Immature natural killer cell (primary cell): ENCODE measurements at regions not wholly inside any gene's neighbourhood (a gene's known extent, or its start where the extent isn't known, plus 50 kb on each side); places are given as distances from the start of the nearest gene placed in this dataset.

ENCODE experiments used
- DNase-seq, 3 donors: peaks; one replicate each; pipeline ENCODE4 v3.0.0; 2022; ENCODE audit warnings: mixed read lengths in 1 of 3
- H3K27ac Mint-ChIP-seq, 6 donors: one replicate each; pipeline ENCODE4 v1.8.0; 2020; ENCODE audit warnings: mixed read lengths in 6 of 6, mild to moderate bottlenecking in 5 of 6, inconsistent platforms in 4 of 6, moderate library complexity in 3 of 6
- H3K27me3 Mint-ChIP-seq, 3 donors: one replicate each; pipeline ENCODE4 v1.8.0; 2020 to 2021; ENCODE audit warnings: low read depth in 3 of 3, mild to moderate bottlenecking in 3 of 3, mixed read lengths in 3 of 3, moderate library complexity in 3 of 3, inconsistent platforms in 1 of 3
- H3K36me3 Mint-ChIP-seq, 3 donors: one replicate each; pipeline ENCODE4 v1.8.0; 2020; ENCODE audit warnings: mixed read lengths in 3 of 3, inconsistent platforms in 2 of 3, mild to moderate bottlenecking in 2 of 3
- H3K4me1 Mint-ChIP-seq, 2 donors: one replicate each; pipeline ENCODE4 v1.8.0; 2020; ENCODE audit warnings: inconsistent platforms in 2 of 2, mild to moderate bottlenecking in 2 of 2, mixed read lengths in 2 of 2, moderate library complexity in 1 of 2
- H3K4me3 Mint-ChIP-seq, 5 donors: one replicate each; pipeline ENCODE4 v1.8.0; 2020; ENCODE audit warnings: mild to moderate bottlenecking in 5 of 5, mixed read lengths in 5 of 5, inconsistent platforms in 3 of 5, moderate library complexity in 3 of 5
- H3K9me3 Mint-ChIP-seq, 6 donors: one replicate each; pipeline ENCODE4 v1.8.0; 2020; ENCODE audit warnings: mild to moderate bottlenecking in 6 of 6, mixed read lengths in 6 of 6, inconsistent platforms in 4 of 6, moderate library complexity in 3 of 6

DNA sequence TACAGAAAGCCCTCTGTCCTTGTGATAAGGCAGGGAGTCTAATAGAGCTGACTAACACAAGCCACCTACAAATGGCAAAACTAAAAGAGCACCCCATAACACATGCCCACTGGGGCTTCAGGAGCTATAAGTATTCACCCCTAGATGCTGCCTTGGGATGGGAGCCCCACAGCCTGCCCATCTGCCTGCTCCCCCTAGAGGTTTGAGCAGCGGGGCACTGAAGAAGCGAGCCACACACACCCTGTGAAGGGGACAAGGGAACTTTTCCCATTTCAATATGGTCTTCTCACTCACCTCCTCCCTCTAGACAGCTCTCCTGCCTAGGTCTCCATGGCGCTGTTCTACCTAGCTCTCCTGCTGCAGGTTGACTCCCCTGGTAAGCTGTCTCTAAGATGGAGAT, 261.0 kb downstream of the SHQ1 start:
- no peak for DNase-seq
- Mint-ChIP-seq H3K27me3 (peaks cover 0 to 2% (median 2%) of the 10 kb centered on the region in 3 donors), H3K9me3 (no peaks in the 10 kb centered on the region), H3K4me3 (no peak overlapping the region), H3K36me3 (no peaks in the 10 kb centered on the region), H3K27ac (no peak overlapping the region), H3K4me1 (no peaks in the 10 kb centered on the region)

DNA sequence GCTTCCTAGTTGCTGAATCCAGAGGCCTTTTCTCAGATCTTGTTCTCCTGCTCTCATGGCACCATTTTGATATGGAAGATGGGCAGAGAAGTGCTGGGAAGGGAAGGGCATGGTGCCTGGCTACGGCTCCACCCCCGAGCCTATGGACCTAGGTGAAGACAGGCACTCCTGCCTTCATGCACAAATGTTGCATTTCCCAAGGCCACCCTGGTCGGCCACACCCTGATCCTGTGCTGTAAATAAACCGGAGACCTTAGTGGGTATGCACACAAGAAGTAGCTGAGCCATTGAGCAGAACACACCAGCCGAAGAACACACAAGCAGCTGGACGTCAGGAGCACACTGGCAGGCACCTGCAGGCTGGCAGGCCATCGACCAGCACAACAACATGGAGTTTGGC, 261.6 kb downstream of the SHQ1 start:
- H3K4me3 Mint-ChIP-seq, result no peak overlapping the region
- H3K36me3 Mint-ChIP-seq, result no peaks in the 10 kb centered on the region

DNA sequence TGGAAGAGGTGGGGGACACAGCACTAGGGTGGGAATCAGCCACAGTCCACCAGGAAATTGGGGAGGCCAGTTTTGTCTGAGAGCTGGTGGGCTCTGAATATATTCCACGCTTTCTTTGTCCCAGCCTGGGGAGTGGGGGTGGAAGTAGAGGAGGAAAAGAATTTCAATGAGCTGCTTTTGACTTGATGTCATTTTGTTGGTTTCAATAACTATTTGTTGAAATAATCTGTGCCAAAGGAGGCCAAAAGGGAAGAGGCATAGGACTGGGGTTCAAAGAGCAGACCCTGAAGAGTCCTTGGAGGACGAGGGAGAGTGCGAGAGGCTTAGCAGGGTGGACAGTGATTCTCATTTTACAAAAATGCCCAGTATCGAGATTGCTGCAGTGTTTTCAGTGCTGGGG, 262.3 kb downstream of the SHQ1 start:
- peaks cover 0 to 2% (median 2%) of the 10 kb centered on the region in 3 donors for H3K27me3 Mint-ChIP-seq
- H3K4me3 Mint-ChIP-seq, result no peak overlapping the region
- DNase-seq, result no peak
- no peaks in the 10 kb centered on the region for H3K9me3 Mint-ChIP-seq
- H3K4me1 Mint-ChIP-seq, result no peaks in the 10 kb centered on the region
- no peak overlapping the region for H3K27ac Mint-ChIP-seq
- no peaks in the 10 kb centered on the region for H3K36me3 Mint-ChIP-seq

More for the DNA sequence above, 261.6 kb downstream of the SHQ1 start:
- H3K27me3 Mint-ChIP-seq, result peaks cover 0 to 2% (median 2%) of the 10 kb centered on the region in 3 donors
- no peak overlapping the region for H3K27ac Mint-ChIP-seq
- no peaks in the 10 kb centered on the region for H3K4me1 Mint-ChIP-seq
- no peak for DNase-seq
- no peaks in the 10 kb centered on the region for H3K9me3 Mint-ChIP-seq

DNA sequence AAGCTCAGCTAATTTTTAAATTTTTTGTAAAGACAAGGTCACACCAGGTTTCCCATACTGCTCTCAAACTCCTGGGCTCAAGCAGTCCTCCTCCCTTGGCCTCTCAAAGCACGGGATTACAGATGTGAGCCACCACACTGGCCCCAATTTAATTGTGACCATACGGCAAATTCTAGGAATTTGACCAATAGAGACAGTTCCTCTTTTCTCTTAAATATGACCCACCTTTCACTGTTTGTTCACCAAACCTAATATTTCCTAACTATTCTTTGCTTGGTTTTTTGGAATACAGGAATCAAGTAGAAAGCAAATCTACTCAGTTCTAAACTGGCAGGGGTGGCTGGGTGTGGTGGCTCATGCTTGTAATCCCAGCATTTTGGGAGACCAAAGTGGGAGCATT, 264.0 kb downstream of the SHQ1 start:
- no peaks in the 10 kb centered on the region for H3K36me3 Mint-ChIP-seq
- H3K4me3 Mint-ChIP-seq, result no peak overlapping the region
- H3K4me1 Mint-ChIP-seq, result no peaks in the 10 kb centered on the region
- H3K27me3 Mint-ChIP-seq, result peaks cover 0 to 2% (median 2%) of the 10 kb centered on the region in 3 donors
- no peak overlapping the region for H3K27ac Mint-ChIP-seq
- no peak for DNase-seq
- H3K9me3 Mint-ChIP-seq, result no peaks in the 10 kb centered on the region

DNA sequence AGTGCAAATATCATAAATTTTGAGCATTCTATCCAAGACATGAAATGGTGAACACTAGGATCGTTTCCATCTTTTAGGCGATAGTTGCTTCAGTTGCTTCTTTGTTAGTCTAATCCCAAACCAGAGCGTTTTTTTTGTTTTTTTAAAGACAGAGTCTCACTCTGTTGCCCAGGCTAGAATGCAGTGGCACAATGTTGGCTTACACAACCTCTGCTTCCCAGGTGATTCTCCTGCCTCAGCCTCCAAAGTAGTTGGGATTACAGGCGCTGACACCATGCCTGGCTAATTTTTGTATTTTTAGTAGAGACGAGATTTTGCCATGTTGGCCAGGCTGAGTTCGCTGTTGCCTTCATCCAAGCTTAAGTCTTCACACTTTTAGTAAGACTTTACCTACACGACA, 265.3 kb downstream of the SHQ1 start:
- Mint-ChIP-seq H3K4me3 (no peak overlapping the region), H3K36me3 (no peaks in the 10 kb centered on the region), H3K27ac (no peak overlapping the region)

DNA sequence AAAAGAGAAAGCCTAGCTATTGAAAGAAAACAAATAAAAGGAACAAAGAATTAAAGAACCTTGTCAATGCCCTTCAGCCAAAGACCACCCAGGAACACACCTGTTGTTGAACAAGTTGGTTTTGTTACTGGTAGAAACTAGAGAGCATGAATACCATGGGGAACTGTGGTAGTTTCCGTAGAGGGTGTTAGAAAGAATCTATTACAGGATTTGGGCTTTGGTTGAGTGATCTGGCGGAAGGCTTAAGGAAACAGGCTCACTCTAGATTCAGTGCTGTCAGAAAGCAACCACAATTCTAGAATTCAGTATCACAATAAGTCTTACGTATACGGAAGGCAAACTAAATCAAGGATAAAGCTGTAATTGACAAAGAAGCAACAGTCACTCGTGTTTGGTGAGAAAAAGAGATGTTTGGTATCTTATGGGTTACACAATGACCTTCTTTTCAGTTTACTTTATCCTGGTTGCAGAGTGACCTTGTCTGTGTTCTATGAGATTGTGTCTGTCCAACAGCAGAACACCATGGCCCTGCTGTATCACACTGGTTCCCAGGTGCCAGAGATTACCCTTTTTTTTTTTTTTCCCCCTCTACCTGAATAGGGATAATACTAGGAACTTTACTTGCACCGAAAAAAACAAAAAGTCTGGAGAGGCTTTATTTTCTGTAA, 265.9 kb downstream of the SHQ1 start:
- Mint-ChIP-seq H3K4me3 (no peak overlapping the region), H3K27ac (no peak overlapping the region), H3K36me3 (no peaks in the 10 kb centered on the region), H3K9me3 (no peaks in the 10 kb centered on the region), H3K4me1 (no peaks in the 10 kb centered on the region), H3K27me3 (peaks cover 0 to 2% (median 2%) of the 10 kb centered on the region in 3 donors)
- no peak for DNase-seq

More for the DNA sequence above, 265.3 kb downstream of the SHQ1 start:
- no peaks in the 10 kb centered on the region for H3K4me1 Mint-ChIP-seq
- DNase-seq, result no peak
- H3K27me3 Mint-ChIP-seq, result peaks cover 0 to 2% (median 2%) of the 10 kb centered on the region in 3 donors
- no peaks in the 10 kb centered on the region for H3K9me3 Mint-ChIP-seq

DNA sequence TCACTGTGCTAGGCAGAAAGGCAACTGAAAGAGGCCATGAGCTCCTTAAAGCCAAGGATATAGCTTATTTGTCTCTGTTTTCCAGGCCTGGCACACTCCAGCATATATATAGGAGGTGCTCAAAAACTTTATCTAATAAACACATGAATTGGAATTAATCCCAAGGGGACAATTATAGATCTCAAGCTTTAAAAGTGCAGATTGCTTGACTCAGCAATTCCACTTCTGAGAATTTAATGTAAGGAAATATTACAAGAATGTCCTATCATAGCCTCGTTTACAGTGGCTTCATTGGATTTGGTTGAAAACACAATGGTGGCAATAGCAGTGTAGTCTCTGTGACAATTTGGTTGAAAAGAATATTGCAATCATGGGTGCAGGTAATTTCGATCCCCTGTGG, 267.3 kb downstream of the SHQ1 start:
- Mint-ChIP-seq H3K27me3 (peaks cover 0 to 2% (median under 1%) of the 10 kb centered on the region in 3 donors), H3K9me3 (no peaks in the 10 kb centered on the region), H3K27ac (no peak overlapping the region), H3K4me1 (no peaks in the 10 kb centered on the region), H3K4me3 (no peak overlapping the region), H3K36me3 (no peaks in the 10 kb centered on the region)
- DNase-seq, result no peak

DNA sequence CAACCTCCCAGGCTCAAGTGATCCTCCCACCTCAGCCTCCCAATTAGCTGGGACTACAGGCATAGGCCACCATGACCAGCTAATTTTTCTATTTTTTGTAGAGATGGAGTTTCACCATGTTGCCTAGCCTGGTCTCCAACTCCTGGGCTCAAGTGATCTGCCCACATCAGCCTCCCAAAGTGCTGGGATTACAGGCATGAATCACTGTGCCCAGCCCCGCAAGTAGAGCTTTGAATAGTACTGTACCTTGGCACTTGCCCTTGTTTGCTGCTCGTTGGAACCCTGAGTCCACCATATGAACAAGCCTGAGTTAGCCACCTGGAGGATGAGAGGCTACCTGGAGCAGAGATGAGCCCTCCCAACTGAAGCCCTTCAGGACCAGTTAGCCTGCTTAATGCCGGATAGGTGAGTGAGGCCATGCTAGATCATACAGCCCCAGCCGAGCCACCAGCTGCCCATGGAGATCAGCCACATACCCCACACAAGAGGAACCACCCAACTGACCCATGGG, 267.9 kb downstream of the SHQ1 start:
- H3K27ac Mint-ChIP-seq, result no peak overlapping the region
- H3K9me3 Mint-ChIP-seq, result no peaks in the 10 kb centered on the region
- H3K4me1 Mint-ChIP-seq, result no peaks in the 10 kb centered on the region
- no peak for DNase-seq
- H3K36me3 Mint-ChIP-seq, result no peaks in the 10 kb centered on the region
- peaks cover 0 to 2% (median 0%) of the 10 kb centered on the region in 3 donors for H3K27me3 Mint-ChIP-seq
- no peak overlapping the region for H3K4me3 Mint-ChIP-seq

DNA sequence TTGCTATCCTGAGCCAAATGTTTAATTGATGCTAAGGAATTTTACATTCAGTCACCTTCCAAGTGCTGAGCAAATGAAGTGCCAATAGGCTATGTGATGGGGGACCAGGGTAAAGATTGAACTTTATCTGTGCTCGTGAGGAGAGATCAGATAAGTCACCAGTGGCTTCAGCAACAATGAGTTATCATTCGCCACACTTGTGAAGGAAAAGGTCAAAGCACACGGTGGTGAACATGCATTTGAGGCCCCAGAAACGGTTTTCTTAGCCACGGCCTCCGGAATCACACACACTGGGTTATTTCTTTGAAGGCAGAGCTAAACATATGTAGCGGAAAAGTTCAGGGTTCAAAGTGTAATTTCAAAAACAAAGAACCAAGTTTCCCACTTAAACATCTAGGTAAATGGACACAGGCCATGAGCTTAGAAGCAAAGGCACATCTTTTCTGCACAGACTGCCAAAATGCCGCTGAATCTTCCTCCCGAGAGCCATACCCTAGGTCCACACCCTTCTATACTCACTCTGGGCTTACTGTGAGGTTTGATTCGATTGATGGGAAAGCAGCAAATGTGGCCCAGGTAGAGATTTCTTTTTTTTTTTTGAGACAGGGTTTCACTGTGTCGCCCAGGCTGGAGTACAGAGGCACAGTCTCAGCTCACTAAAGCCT, 268.5 kb downstream of the SHQ1 start:
- Mint-ChIP-seq H3K36me3 (no peaks in the 10 kb centered on the region), H3K9me3 (no peaks in the 10 kb centered on the region), H3K4me1 (no peaks in the 10 kb centered on the region), H3K27me3 (no peaks in the 10 kb centered on the region), H3K4me3 (no peak overlapping the region), H3K27ac (no peak overlapping the region)
- no peak for DNase-seq

DNA sequence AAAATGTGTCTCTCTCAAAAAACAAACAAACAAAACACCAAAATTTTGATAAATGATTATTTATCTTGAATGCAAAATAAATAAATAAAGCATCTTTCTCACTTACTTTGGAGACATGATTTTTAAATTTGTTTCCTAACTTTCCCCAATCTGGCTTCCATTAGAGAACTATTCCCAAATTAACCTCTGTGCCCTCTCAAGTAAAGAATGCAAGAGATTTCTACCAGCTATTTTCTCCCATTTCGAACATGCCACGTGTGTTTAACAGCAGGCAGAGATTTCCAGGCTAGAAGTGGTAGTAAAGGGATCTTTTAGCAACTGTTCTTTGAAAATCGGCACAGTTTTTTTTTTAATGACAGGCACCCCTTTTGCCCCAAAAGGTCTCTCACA, 269.1 kb downstream of the SHQ1 start:
- H3K27me3 Mint-ChIP-seq, result no peaks in the 10 kb centered on the region
- no peak overlapping the region for H3K4me3 Mint-ChIP-seq
- no peaks in the 10 kb centered on the region for H3K4me1 Mint-ChIP-seq
- no peak for DNase-seq
- H3K36me3 Mint-ChIP-seq, result no peaks in the 10 kb centered on the region
- H3K9me3 Mint-ChIP-seq, result no peaks in the 10 kb centered on the region
- H3K27ac Mint-ChIP-seq, result no peak overlapping the region

DNA sequence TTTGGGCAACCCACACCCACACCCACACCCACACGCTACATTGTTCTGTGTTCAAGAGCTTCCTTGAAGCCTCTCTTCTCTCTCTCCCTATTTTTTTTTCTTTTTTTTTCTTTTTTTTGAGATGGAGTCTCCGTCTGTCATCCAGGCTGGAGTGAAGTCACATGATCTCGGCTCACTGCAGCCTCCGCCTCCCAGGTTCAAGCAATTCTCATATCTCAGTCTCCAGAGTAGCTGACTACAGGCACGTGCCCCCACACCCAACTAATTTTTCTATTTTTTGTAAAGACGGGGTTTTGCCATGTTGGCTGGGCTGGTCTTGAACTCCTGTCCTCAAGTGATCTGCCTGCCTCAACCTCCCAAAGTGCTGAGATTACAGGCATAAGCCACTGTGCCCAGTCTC, 271.1 kb downstream of the SHQ1 start:
- no peaks in the 10 kb centered on the region for H3K36me3 Mint-ChIP-seq
- no peak overlapping the region for H3K27ac Mint-ChIP-seq
- H3K4me1 Mint-ChIP-seq, result no peaks in the 10 kb centered on the region
- no peak overlapping the region for H3K4me3 Mint-ChIP-seq
- H3K27me3 Mint-ChIP-seq, result peaks cover 0 to 2% (median 0%) of the 10 kb centered on the region in 3 donors
- H3K9me3 Mint-ChIP-seq, result no peaks in the 10 kb centered on the region
- no peak for DNase-seq

DNA sequence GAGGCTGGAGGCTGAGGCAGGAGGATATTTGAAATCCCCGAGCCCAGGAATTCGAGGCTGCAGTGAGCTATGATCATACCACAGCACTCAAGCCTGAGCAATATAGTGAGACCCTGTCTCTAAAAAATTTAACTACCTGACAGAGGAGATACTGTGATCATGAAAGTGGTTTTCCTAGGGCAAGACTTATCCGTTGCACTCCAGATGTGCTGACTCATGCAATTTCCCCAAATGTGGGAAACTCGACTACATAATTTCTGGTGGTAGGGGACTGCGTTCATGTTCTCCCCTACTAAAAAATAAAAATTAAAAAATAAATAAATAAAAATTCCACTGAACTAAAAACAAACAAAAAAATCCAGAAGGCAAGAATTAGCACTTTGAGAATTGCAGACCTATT, 271.7 kb downstream of the SHQ1 start:
- Mint-ChIP-seq H3K4me3 (no peak overlapping the region), H3K36me3 (no peaks in the 10 kb centered on the region), H3K4me1 (no peaks in the 10 kb centered on the region), H3K9me3 (no peaks in the 10 kb centered on the region), H3K27me3 (peaks cover 0 to 2% (median 0%) of the 10 kb centered on the region in 3 donors), H3K27ac (no peak overlapping the region)
- DNase-seq, result no peak

DNA sequence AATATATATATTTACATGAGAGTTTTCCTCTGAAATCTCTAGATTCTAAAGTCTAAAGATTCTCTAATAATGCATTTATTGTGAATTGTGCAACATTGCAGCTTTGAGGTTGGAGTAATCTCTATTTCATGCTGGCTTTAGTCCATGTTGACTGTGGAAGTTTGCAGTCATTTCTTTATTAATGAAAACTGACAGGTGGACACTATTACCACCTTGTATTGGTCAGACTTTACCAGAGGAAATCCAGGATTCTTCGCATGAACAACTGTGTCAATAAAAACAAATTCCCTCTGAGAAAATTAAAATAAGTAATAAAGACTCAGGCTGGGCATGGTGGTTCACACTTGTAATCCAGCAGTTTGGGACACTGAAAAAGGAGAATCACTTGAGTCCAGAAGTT, 274.1 kb downstream of the SHQ1 start:
- Mint-ChIP-seq H3K27me3 (peaks cover 0 to 2% (median 0%) of the 10 kb centered on the region in 3 donors), H3K36me3 (no peaks in the 10 kb centered on the region), H3K4me1 (no peaks in the 10 kb centered on the region), H3K9me3 (no peaks in the 10 kb centered on the region), H3K4me3 (no peak overlapping the region), H3K27ac (no peak overlapping the region)
- no peak for DNase-seq

DNA sequence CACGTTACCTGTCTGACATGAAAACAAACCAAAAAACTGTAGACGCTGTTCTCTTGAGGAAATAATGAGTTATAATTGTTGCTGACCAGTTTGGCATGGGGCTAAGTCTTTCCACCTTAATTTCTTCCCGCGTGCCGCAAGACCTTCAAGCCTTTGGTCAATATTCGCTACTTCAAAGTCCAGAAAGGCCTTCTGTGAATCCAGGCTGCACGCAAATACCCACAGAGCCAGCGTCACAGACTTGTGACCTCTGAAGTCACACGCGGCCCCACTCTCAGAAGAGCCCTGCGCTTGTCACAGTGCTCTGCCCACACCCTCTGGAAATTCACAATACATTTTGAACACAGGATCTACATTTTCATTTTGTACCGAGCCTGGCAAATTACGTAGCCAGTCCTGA, 275.2 kb downstream of the SHQ1 start:
- Mint-ChIP-seq H3K9me3 (no peaks in the 10 kb centered on the region), H3K4me1 (no peaks in the 10 kb centered on the region), H3K4me3 (no peak overlapping the region), H3K36me3 (no peaks in the 10 kb centered on the region), H3K27me3 (peaks cover 0 to 2% (median 0%) of the 10 kb centered on the region in 3 donors), H3K27ac (no peak overlapping the region)
- no peak for DNase-seq
